ENCODE measurements at regions not wholly inside any gene's neighbourhood (a gene's known extent, or its start where the extent isn't known, plus 50 kb on each side); places are given as distances from the start of the nearest gene placed in this dataset.

- TF ChIP-seq CTCF (IDR thresholded peaks at IDR 0.05; ENCODE audit: insufficient read depth, low read length), result no peak
- no peak overlapping the region for H3K4me3 ChIP-seq (ENCODE audit: low read depth, low read length)
- no peak for DNase-seq (ENCODE audit: low read depth)
Measured at GRCh38 chr12:118741194-118741593, 240.1 kb upstream of the SRRM4 start.

GRCh38 chr12:118742431-118742830, 238.9 kb upstream of the SRRM4 start:
- no peak overlapping the region for H3K4me3 ChIP-seq (ENCODE audit: low read depth, low read length)
- no peak for TF ChIP-seq CTCF (IDR thresholded peaks at IDR 0.05; ENCODE audit: insufficient read depth, low read length)
- no peak for DNase-seq (ENCODE audit: low read depth)

- no peak overlapping the region for H3K4me3 ChIP-seq (ENCODE audit: low read depth, low read length)
- TF ChIP-seq CTCF (IDR thresholded peaks at IDR 0.05; ENCODE audit: insufficient read depth, low read length), result no peak
- DNase-seq (ENCODE audit: low read depth), result no peak
Measured at GRCh38 chr12:118743896-118744700, 237.2 kb upstream of the SRRM4 start.

GRCh38 chr12:118746176-118746575, 235.2 kb upstream of the SRRM4 start:
- no peak overlapping the region for H3K4me3 ChIP-seq (ENCODE audit: low read depth, low read length)
- no peak for TF ChIP-seq CTCF (IDR thresholded peaks at IDR 0.05; ENCODE audit: insufficient read depth, low read length)
- no peak for DNase-seq (ENCODE audit: low read depth)

GRCh38 chr12:118746960-118747359, 234.4 kb upstream of the SRRM4 start:
- H3K4me3 ChIP-seq (ENCODE audit: low read depth, low read length), result no peak overlapping the region
- TF ChIP-seq CTCF (IDR thresholded peaks at IDR 0.05; ENCODE audit: insufficient read depth, low read length), result no peak

GRCh38 chr12:118747771-118748170, 233.6 kb upstream of the SRRM4 start:
- no peak for DNase-seq (ENCODE audit: low read depth)
- TF ChIP-seq CTCF (IDR thresholded peaks at IDR 0.05; ENCODE audit: insufficient read depth, low read length), result no peak
- H3K4me3 ChIP-seq (ENCODE audit: low read depth, low read length), result no peak overlapping the region

More at GRCh38 chr12:118746960-118747359, 234.4 kb upstream of the SRRM4 start:
- no peak for DNase-seq (ENCODE audit: low read depth)

Measured in fibroblast of the aortic adventitia (primary cell).